CD4-positive, alpha-beta T cell treated with Interleukin-10 for 1 hour (primary cell): ENCODE measurements at regions not wholly inside any gene's neighbourhood (a gene's known extent, or its start where the extent isn't known, plus 50 kb on each side); places are given as distances from the start of the nearest gene placed in this dataset.
"Not testable (repeated sequence)": the region's sequence is repeated elsewhere in the genome, so short reads cannot be mapped to it uniquely, and the experiment has no call there.

ENCODE experiments used
- DNase-seq: peaks from one replicate; pipeline ENCODE4 v3.0.0-alpha.2; 2020

GRCh38 chr10:78326372-78326771, 292.7 kb downstream of the RPS24 start:
- DNase-seq: no peak

- no peak for DNase-seq
Observed at GRCh38 chr10:78327778-78328591, 294.3 kb downstream of the RPS24 start.

GRCh38 chr10:78328592-78329404, 295.1 kb downstream of the RPS24 start:
- DNase-seq: no peak

- no peak for DNase-seq
Observed at GRCh38 chr10:78330884-78331283, 297.2 kb downstream of the RPS24 start.

- DNase-seq: no peak
Observed at GRCh38 chr10:78331391-78331922, 297.8 kb downstream of the RPS24 start.

- DNase-seq: no peak
Observed at GRCh38 chr10:78332012-78332411, 298.3 kb downstream of the RPS24 start.

GRCh38 chr10:78332657-78333056, 299.0 kb downstream of the RPS24 start:
- no peak for DNase-seq

GRCh38 chr10:78333362-78334143, 299.9 kb downstream of the RPS24 start:
- DNase-seq: no peak

GRCh38 chr10:78335371-78335690, 301.7 kb downstream of the RPS24 start:
- no peak for DNase-seq

- no peak for DNase-seq
Observed at GRCh38 chr10:78335691-78336401, 302.2 kb downstream of the RPS24 start.

- DNase-seq: no peak
Observed at GRCh38 chr10:78336402-78336791, 302.7 kb downstream of the RPS24 start.

GRCh38 chr10:78337016-78337415, 303.4 kb downstream of the RPS24 start:
- DNase-seq: no peak

GRCh38 chr10:78337646-78338391, 304.2 kb downstream of the RPS24 start:
- no peak for DNase-seq

GRCh38 chr10:78338717-78339116, 305.1 kb downstream of the RPS24 start:
- DNase-seq: no peak

GRCh38 chr10:78339251-78339650, 305.6 kb downstream of the RPS24 start:
- no peak for DNase-seq

- no peak for DNase-seq
Observed at GRCh38 chr10:78341953-78342614, 308.4 kb downstream of the RPS24 start.

GRCh38 chr10:78342827-78343653, 309.4 kb downstream of the RPS24 start:
- no peak for DNase-seq

- not testable (repeated sequence) for DNase-seq
Observed at GRCh38 chr10:78344257-78344656, 310.6 kb downstream of the RPS24 start.

- DNase-seq: not testable (repeated sequence)
Observed at GRCh38 chr10:78345515-78345914, 311.9 kb downstream of the RPS24 start.

- no peak for DNase-seq
Observed at GRCh38 chr10:78346721-78347120, 313.1 kb downstream of the RPS24 start.
